ENCODE measurements at regions not wholly inside any gene's neighbourhood (a gene's known extent, or its start where the extent isn't known, plus 50 kb on each side); places are given as distances from the start of the nearest gene placed in this dataset.

DNA sequence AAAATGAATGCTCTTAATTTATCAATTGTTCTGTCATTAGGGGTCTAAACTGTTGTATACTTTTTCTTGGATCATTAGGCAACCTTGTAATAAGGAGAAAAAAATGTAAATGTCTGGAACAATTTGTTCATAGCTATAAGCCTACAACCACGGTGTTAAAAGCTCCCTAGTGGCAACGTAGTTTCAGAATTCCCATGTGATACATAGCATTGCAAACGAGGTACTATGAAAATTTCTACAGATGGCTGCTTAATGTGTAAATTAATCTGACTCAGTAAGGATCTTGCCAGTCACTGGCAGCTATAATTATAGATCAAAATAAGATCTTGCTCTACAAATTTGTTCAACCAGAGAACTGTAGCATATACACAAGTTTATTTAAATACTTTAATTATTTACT, 304.1 kb upstream of the ADGRL4 start:
- Histone ChIP-seq H2AFZ (ENCODE audit: low read depth, low read length) (no peak overlapping the region), H3K36me3 (ENCODE audit: control insufficient read depth in 1 of 2, insufficient read depth in 2 of 2, low read depth in 1 of 2, low read length in 2 of 2) (no peaks in the 10 kb centered on the region), H3K9me3 (ENCODE audit: control insufficient read depth, low read length) (peaks cover 7% of the 10 kb centered on the region), H3K18ac (ENCODE audit: low read depth in 1 of 2, low read length in 2 of 2) (no peak overlapping the region), H3K4ac (ENCODE audit: low read depth in 1 of 2, low read length in 2 of 2) (no peak overlapping the region), H3K27ac (ENCODE audit: low read length, poor library complexity, severe bottlenecking) (no peak overlapping the region), H3K14ac (ENCODE audit: low read length in 2 of 2) (no peak overlapping the region), H3K23ac (ENCODE audit: low read length in 2 of 2) (no peak overlapping the region), H2BK12ac (ENCODE audit: low read length in 2 of 2) (no peak overlapping the region), H3K9ac (ENCODE audit: low read length) (no peak overlapping the region), H2AK5ac (ENCODE audit: low read length, severe bottlenecking) (no peak overlapping the region), H3K79me1 (replicated peaks; ENCODE audit: low read length, poor library complexity, severe bottlenecking) (no peaks in the 10 kb centered on the region), H2BK120ac (ENCODE audit: low read depth, low read length) (no peak overlapping the region), H2BK5ac (ENCODE audit: low read depth, low read length, poor library complexity, severe bottlenecking) (no peak overlapping the region), H3K4me3 (ENCODE audit: insufficient read depth in 1 of 2, low read depth in 1 of 2, low read length in 2 of 2) (no peak overlapping the region), H2BK15ac (ENCODE audit: low read depth, poor library complexity, severe bottlenecking) (no peak overlapping the region), H4K91ac (ENCODE audit: low read length) (no peak overlapping the region), H4K8ac (ENCODE audit: low read length) (no peak overlapping the region), H3K27me3 (ENCODE audit: control insufficient read depth in 1 of 2, insufficient read depth in 1 of 2, low read length in 2 of 2) (no peaks in the 10 kb centered on the region), H3K4me1 (ENCODE audit: control insufficient read depth, insufficient read depth, low read depth, low read length) (no peaks in the 10 kb centered on the region), H3K4me2 (ENCODE audit: low read length, poor library complexity, severe bottlenecking) (no peak overlapping the region)
- DNase-seq: no peak
- 90% methylated on average over 2 of the region's 3 CpGs for WGBS

- H3K9me3 ChIP-seq (ENCODE audit: control insufficient read depth, low read length): no peaks in the 10 kb centered on the region
- H2BK12ac ChIP-seq (ENCODE audit: low read length in 2 of 2): no peak overlapping the region
- H3K36me3 ChIP-seq (ENCODE audit: control insufficient read depth in 1 of 2, insufficient read depth in 2 of 2, low read depth in 1 of 2, low read length in 2 of 2): no peaks in the 10 kb centered on the region
- no peaks in the 10 kb centered on the region for H3K4me1 ChIP-seq (ENCODE audit: control insufficient read depth, insufficient read depth, low read depth, low read length)
- WGBS: 93% methylated on average over 3 of the region's 3 CpGs
- no peak overlapping the region for H3K4me3 ChIP-seq (ENCODE audit: insufficient read depth in 1 of 2, low read depth in 1 of 2, low read length in 2 of 2)
- H3K9ac ChIP-seq (ENCODE audit: low read length): peak overlapping the region; percentile 11
- no peak overlapping the region for H4K91ac ChIP-seq (ENCODE audit: low read length)
- no peak overlapping the region for H3K14ac ChIP-seq (ENCODE audit: low read length in 2 of 2)
- H2BK5ac ChIP-seq (ENCODE audit: low read depth, low read length, poor library complexity, severe bottlenecking): no peak overlapping the region
- H2AK5ac ChIP-seq (ENCODE audit: low read length, severe bottlenecking): no peak overlapping the region
- no peaks in the 10 kb centered on the region for H3K27me3 ChIP-seq (ENCODE audit: control insufficient read depth in 1 of 2, insufficient read depth in 1 of 2, low read length in 2 of 2)
- H2BK120ac ChIP-seq (ENCODE audit: low read depth, low read length): no peak overlapping the region
- H2AFZ ChIP-seq (ENCODE audit: low read depth, low read length): no peak overlapping the region
- H3K4me2 ChIP-seq (ENCODE audit: low read length, poor library complexity, severe bottlenecking): no peak overlapping the region
- no peak overlapping the region for H4K8ac ChIP-seq (ENCODE audit: low read length)
- H3K23ac ChIP-seq (ENCODE audit: low read length in 2 of 2): no peak overlapping the region
- H3K79me1 ChIP-seq (replicated peaks; ENCODE audit: low read length, poor library complexity, severe bottlenecking): no peaks in the 10 kb centered on the region
- H2BK15ac ChIP-seq (ENCODE audit: low read depth, poor library complexity, severe bottlenecking): no peak overlapping the region
- DNase-seq: peak; percentile 17
- no peak overlapping the region for H3K27ac ChIP-seq (ENCODE audit: low read length, poor library complexity, severe bottlenecking)
- H3K4ac ChIP-seq (ENCODE audit: low read depth in 1 of 2, low read length in 2 of 2): no peak overlapping the region
- H3K18ac ChIP-seq (ENCODE audit: low read depth in 1 of 2, low read length in 2 of 2): no peak overlapping the region
These were observed 297.6 kb upstream of the ADGRL4 start for GRCh38 chr1:79304131-79304530.

GRCh38 chr1:79303040-79303439, 296.5 kb upstream of the ADGRL4 start:
- no peak for DNase-seq
- Histone ChIP-seq H3K23ac (ENCODE audit: low read length in 2 of 2) (no peak overlapping the region), H2BK12ac (ENCODE audit: low read length in 2 of 2) (no peak overlapping the region), H2BK120ac (ENCODE audit: low read depth, low read length) (no peak overlapping the region), H2AFZ (ENCODE audit: low read depth, low read length) (no peak overlapping the region), H3K4ac (ENCODE audit: low read depth in 1 of 2, low read length in 2 of 2) (no peak overlapping the region), H3K36me3 (ENCODE audit: control insufficient read depth in 1 of 2, insufficient read depth in 2 of 2, low read depth in 1 of 2, low read length in 2 of 2) (no peaks in the 10 kb centered on the region), H3K9ac (ENCODE audit: low read length) (no peak overlapping the region), H2AK5ac (ENCODE audit: low read length, severe bottlenecking) (no peak overlapping the region), H3K4me3 (ENCODE audit: insufficient read depth in 1 of 2, low read depth in 1 of 2, low read length in 2 of 2) (no peak overlapping the region), H4K91ac (ENCODE audit: low read length) (no peak overlapping the region), H3K27ac (ENCODE audit: low read length, poor library complexity, severe bottlenecking) (no peak overlapping the region), H3K4me2 (ENCODE audit: low read length, poor library complexity, severe bottlenecking) (no peak overlapping the region), H4K8ac (ENCODE audit: low read length) (no peak overlapping the region), H3K27me3 (ENCODE audit: control insufficient read depth in 1 of 2, insufficient read depth in 1 of 2, low read length in 2 of 2) (no peaks in the 10 kb centered on the region), H3K79me1 (replicated peaks; ENCODE audit: low read length, poor library complexity, severe bottlenecking) (no peaks in the 10 kb centered on the region), H3K4me1 (ENCODE audit: control insufficient read depth, insufficient read depth, low read depth, low read length) (no peaks in the 10 kb centered on the region), H3K18ac (ENCODE audit: low read depth in 1 of 2, low read length in 2 of 2) (no peak overlapping the region), H3K9me3 (ENCODE audit: control insufficient read depth, low read length) (no peaks in the 10 kb centered on the region), H2BK5ac (ENCODE audit: low read depth, low read length, poor library complexity, severe bottlenecking) (no peak overlapping the region), H2BK15ac (ENCODE audit: low read depth, poor library complexity, severe bottlenecking) (no peak overlapping the region), H3K14ac (ENCODE audit: low read length in 2 of 2) (no peak overlapping the region)
- WGBS: 87% methylated on average over 2 of the region's 2 CpGs

DNA sequence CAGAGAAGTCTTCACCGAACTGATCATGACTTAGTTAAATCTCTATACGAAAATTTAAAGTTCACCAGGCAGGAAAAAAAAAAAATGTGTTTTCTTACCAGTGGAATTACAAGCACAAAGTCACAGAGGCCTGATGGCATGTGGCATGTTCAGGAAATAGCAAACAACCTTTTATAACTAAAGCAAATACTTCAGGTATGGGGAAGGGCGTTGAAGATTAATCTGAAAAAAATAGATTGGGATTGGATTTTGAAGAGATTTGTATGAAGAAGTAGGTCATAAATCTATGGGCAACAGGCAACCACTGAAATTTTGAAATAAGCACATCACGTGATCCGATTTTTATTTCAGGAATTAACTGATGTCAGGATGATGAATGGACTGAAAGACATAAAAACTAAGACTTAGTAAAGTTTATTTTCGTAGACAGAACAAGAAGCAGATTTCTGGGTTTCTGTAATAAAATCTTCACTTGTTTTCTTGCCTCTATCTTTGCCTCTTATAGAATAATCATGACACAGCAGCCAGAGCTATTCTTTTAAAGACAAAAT, 295.9 kb upstream of the ADGRL4 start:
- no peak for DNase-seq
- no peaks in the 10 kb centered on the region for H3K4me1 ChIP-seq (ENCODE audit: control insufficient read depth, insufficient read depth, low read depth, low read length)
- no peak overlapping the region for H3K14ac ChIP-seq (ENCODE audit: low read length in 2 of 2)
- H2BK15ac ChIP-seq (ENCODE audit: low read depth, poor library complexity, severe bottlenecking): no peak overlapping the region
- H2AK5ac ChIP-seq (ENCODE audit: low read length, severe bottlenecking): no peak overlapping the region
- H3K79me1 ChIP-seq (replicated peaks; ENCODE audit: low read length, poor library complexity, severe bottlenecking): no peaks in the 10 kb centered on the region
- no peak overlapping the region for H2BK120ac ChIP-seq (ENCODE audit: low read depth, low read length)
- no peaks in the 10 kb centered on the region for H3K27me3 ChIP-seq (ENCODE audit: control insufficient read depth in 1 of 2, insufficient read depth in 1 of 2, low read length in 2 of 2)
- H3K4ac ChIP-seq (ENCODE audit: low read depth in 1 of 2, low read length in 2 of 2): no peak overlapping the region
- H3K18ac ChIP-seq (ENCODE audit: low read depth in 1 of 2, low read length in 2 of 2): no peak overlapping the region
- no peak overlapping the region for H2BK5ac ChIP-seq (ENCODE audit: low read depth, low read length, poor library complexity, severe bottlenecking)
- H3K4me2 ChIP-seq (ENCODE audit: low read length, poor library complexity, severe bottlenecking): no peak overlapping the region
- H2BK12ac ChIP-seq (ENCODE audit: low read length in 2 of 2): no peak overlapping the region
- no peak overlapping the region for H2AFZ ChIP-seq (ENCODE audit: low read depth, low read length)
- no peak overlapping the region for H4K8ac ChIP-seq (ENCODE audit: low read length)
- no peak overlapping the region for H3K4me3 ChIP-seq (ENCODE audit: insufficient read depth in 1 of 2, low read depth in 1 of 2, low read length in 2 of 2)
- H3K27ac ChIP-seq (ENCODE audit: low read length, poor library complexity, severe bottlenecking): no peak overlapping the region
- H4K91ac ChIP-seq (ENCODE audit: low read length): no peak overlapping the region
- H3K36me3 ChIP-seq (ENCODE audit: control insufficient read depth in 1 of 2, insufficient read depth in 2 of 2, low read depth in 1 of 2, low read length in 2 of 2): no peaks in the 10 kb centered on the region
- H3K23ac ChIP-seq (ENCODE audit: low read length in 2 of 2): no peak overlapping the region
- no peaks in the 10 kb centered on the region for H3K9me3 ChIP-seq (ENCODE audit: control insufficient read depth, low read length)
- H3K9ac ChIP-seq (ENCODE audit: low read length): no peak overlapping the region
- WGBS: 94% methylated on average over 5 of the region's 6 CpGs

Measured in mesenchymal stem cell (in vitro differentiated cells and primary cell).